Body of pancreas (tissue), 4 donors: ENCODE measurements at regions not wholly inside any gene's neighbourhood (a gene's known extent, or its start where the extent isn't known, plus 50 kb on each side); places are given as distances from the start of the nearest gene placed in this dataset.
A peak's percentile ranks its signal among the peaks of the same experiment; 100 is the strongest.

Experiments
- ATAC-seq: fragments of 150-250 bp; one replicate; pipeline ENCODE4 v1.9.1; 2016
- DNase-seq, 4 donors: peaks; one replicate each; pipeline ENCODE4 v3.0.0-alpha.2; 2019
- H3K27ac ChIP-seq, 4 donors: fragments of 200-600 bp; sonication (generic); 1 replicate in 3 of 4; 2 replicates in 1 of 4; pipeline versions ENCODE4 v1.5.1 to v1.6.1; 2016 to 2019; ENCODE audit warnings: mild to moderate bottlenecking in 1 of 4, mixed read lengths in 1 of 4, moderate library complexity in 1 of 4
- H3K27me3 ChIP-seq, 2 donors: fragments of 200-600 bp; sonication (generic); one replicate each; pipeline ENCODE4 v1.6.0; 2016; ENCODE audit warnings: mild to moderate bottlenecking in 1 of 2
- H3K36me3 ChIP-seq, 2 donors: fragments of 200-600 bp; sonication (generic); replicated peaks in 1 of 2; 2 replicates each; pipeline ENCODE4 v1.5.1; 2016; ENCODE audit warnings: low read depth in 2 of 2; ENCODE audit not compliant: insufficient read depth in 1 of 2
- H3K4me1 ChIP-seq: fragments of 200-600 bp; sonication (generic); one replicate; pipeline ENCODE4 v1.6.0; 2016
- H3K4me3 ChIP-seq, 2 donors: fragments of 200-600 bp; sonication (generic); 1 replicate in 1 of 2; 2 replicates in 1 of 2; pipeline ENCODE4 v1.5.1; 2016 to 2019
- H3K9me3 ChIP-seq, 3 donors: fragments of 200-600 bp; sonication (generic); 1 replicate in 2 of 3; 2 replicates in 1 of 3; pipeline ENCODE4 v1.5.1; 2016
- POLR2A ChIP-seq, 3 donors: fragments of 450-650 bp; IDR thresholded peaks; one replicate each; pipeline ENCODE4 v1.6.1; 2016; ENCODE audit warnings: antibody characterized with exemption in 3 of 3, mild to moderate bottlenecking in 2 of 3
- WGBS, 2 donors: methylation state at CpG; one replicate each; pipeline ENCODE4 v1.1.5; 2017; 5-methylcytosine and 5-hydroxymethylcytosine counted together
- intact Hi-C: fragments of 100-400 bp; cut with DNase I; formaldehyde crosslinking; loops from one replicate; pipeline ENCODE4 v1.15.1; 2023
- TF ChIP-seq, protein P1 (sequence below), 7 experiments: fragments of 450-650 bp in 4 of 7; fragments of 200-600 bp in 3 of 7; sonication (generic) in 3 of 7; IDR thresholded peaks; one replicate each; pipeline ENCODE4 v1.5.1; 2016 to 2019; ENCODE audit warnings: antibody characterized with exemption in 7 of 7

DNA sequence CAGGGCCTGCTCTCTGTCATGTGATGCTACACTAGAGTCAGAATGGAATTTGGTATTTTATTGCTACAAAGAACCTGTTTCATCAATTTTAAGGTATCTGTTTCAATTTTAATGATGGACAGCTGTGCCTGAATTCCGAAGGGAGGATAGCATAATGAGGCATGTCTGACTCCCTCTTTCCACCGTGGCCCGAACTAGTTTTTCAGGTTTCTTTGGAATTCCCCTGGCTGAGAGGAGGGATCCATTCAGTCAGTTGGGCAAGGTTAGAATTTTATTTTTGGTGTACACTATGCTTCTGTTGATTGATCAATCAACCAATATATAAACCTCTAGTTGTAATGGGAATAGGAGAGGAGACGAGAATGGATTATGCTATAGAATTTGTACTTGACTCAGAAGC is 761.8 kb downstream of the FAM133A start:
- no peak overlapping the region for H3K4me3 ChIP-seq
- intact Hi-C loops, result no loop called here
- ATAC-seq (no peak), DNase-seq (no peak)
- TF ChIP-seq POLR2A (IDR thresholded peaks at IDR 0.05), result no peak
- H3K27ac ChIP-seq, result no peak overlapping the region
- H3K4me1 ChIP-seq, result no peaks in the 10 kb centered on the region
- no peaks in the 10 kb centered on the region for H3K9me3 ChIP-seq
- 34 to 68% methylated on average over 4 of the region's 4 CpGs for WGBS, 2 donors
- H3K36me3 ChIP-seq, result no peaks in the 10 kb centered on the region
- H3K27me3 ChIP-seq, result no peaks in the 10 kb centered on the region

DNA sequence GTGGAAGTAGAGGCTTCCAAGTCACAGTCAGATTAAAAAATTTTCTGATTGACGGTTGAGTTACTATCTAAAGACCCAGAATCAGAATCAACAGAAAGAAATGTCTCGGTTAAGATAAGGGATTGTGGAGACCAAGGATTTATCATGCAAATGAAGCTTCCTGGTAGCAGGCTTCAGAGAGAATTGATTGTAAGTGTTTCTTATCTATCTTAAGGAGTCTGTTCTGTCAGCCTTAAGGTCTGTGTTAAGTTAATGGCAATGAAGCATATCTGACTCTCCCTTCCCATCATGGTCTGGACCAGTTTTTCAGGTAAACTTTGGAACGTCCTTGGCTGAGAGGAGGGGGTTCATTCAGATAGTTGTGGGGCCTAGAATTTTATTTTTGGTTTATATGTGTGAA is 780.2 kb downstream of the FAM133A start:
- intact Hi-C loops, result no loop called here
- no peak for ATAC-seq
- H3K9me3 ChIP-seq, result no peaks in the 10 kb centered on the region
- 33 to 45% methylated on average over 3 of the region's 3 CpGs for WGBS, 2 donors
- DNase-seq, result no peak
- H3K27ac ChIP-seq, result no peak overlapping the region
- no peaks in the 10 kb centered on the region for H3K4me1 ChIP-seq
- no peaks in the 10 kb centered on the region for H3K27me3 ChIP-seq
- TF ChIP-seq POLR2A (IDR thresholded peaks at IDR 0.05), result no peak
- TF ChIP-seq, protein P1, sequence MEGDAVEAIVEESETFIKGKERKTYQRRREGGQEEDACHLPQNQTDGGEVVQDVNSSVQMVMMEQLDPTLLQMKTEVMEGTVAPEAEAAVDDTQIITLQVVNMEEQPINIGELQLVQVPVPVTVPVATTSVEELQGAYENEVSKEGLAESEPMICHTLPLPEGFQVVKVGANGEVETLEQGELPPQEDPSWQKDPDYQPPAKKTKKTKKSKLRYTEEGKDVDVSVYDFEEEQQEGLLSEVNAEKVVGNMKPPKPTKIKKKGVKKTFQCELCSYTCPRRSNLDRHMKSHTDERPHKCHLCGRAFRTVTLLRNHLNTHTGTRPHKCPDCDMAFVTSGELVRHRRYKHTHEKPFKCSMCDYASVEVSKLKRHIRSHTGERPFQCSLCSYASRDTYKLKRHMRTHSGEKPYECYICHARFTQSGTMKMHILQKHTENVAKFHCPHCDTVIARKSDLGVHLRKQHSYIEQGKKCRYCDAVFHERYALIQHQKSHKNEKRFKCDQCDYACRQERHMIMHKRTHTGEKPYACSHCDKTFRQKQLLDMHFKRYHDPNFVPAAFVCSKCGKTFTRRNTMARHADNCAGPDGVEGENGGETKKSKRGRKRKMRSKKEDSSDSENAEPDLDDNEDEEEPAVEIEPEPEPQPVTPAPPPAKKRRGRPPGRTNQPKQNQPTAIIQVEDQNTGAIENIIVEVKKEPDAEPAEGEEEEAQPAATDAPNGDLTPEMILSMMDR (IDR thresholded peaks at IDR 0.05), result no peak
- no peak overlapping the region for H3K4me3 ChIP-seq
- H3K36me3 ChIP-seq, result no peaks in the 10 kb centered on the region

DNA sequence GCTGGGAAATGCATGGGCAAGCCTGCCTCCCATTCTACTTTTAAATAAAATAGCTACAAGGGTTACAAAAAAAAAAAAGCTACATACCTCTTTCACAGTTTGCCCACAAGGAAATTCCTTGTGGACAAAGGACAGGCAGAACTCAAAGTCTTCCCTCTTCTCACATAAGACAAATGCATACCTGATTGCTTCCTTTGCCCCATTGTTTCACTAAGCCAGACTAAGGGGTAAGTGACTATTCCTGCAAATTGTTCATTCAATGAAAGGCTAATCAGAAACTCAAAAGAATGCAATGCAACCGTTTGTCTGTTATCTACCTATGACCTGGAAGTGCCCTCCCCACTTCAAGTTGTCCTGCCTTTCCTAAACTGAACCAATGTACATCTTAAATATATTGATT is 780.6 kb downstream of the FAM133A start:
- DNase-seq (no peak), ATAC-seq (no peak)
- Histone ChIP-seq H3K36me3 (no peaks in the 10 kb centered on the region), H3K27me3 (no peaks in the 10 kb centered on the region), H3K4me1 (no peaks in the 10 kb centered on the region), H3K27ac (no peak overlapping the region), H3K4me3 (no peak overlapping the region), H3K9me3 (no peaks in the 10 kb centered on the region)
- intact Hi-C loops, result no loop called here
- TF ChIP-seq, protein P1 (IDR thresholded peaks at IDR 0.05), result no peak
- TF ChIP-seq POLR2A (IDR thresholded peaks at IDR 0.05), result no peak
- WGBS, 2 donors, result 0 to 13% methylated on average over 1 of the region's 1 CpG

DNA sequence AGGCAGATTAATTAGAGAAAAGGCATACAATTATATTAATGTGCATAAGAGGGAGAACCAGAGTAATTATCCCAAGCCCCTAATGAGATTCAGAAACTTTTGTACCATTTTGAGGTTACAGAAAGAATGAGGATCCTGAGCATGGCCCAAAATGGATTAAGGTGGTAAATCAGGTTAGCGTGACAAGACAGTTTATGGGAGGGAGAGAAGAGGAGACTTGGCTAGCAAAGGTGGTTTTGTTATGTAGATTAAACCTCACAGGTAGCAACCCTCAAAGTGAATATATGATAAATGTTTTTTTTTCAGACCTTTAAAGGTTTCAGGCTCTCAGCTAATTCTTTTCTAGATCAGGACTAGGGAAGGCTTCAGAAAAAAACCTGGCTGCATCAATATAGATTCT is 781.8 kb downstream of the FAM133A start:
- H3K4me3 ChIP-seq, result no peak overlapping the region
- H3K4me1 ChIP-seq, result no peaks in the 10 kb centered on the region
- no peaks in the 10 kb centered on the region for H3K36me3 ChIP-seq
- H3K9me3 ChIP-seq, result no peaks in the 10 kb centered on the region
- H3K27ac ChIP-seq, result no peak overlapping the region
- ATAC-seq (no peak), DNase-seq (no peak)
- TF ChIP-seq, protein P1 (IDR thresholded peaks at IDR 0.05), result no peak
- TF ChIP-seq POLR2A (IDR thresholded peaks at IDR 0.05), result no peak
- 83 to 94% methylated on average over 1 of the region's 1 CpG for WGBS, 2 donors
- intact Hi-C loops, result no loop called here
- no peaks in the 10 kb centered on the region for H3K27me3 ChIP-seq

DNA sequence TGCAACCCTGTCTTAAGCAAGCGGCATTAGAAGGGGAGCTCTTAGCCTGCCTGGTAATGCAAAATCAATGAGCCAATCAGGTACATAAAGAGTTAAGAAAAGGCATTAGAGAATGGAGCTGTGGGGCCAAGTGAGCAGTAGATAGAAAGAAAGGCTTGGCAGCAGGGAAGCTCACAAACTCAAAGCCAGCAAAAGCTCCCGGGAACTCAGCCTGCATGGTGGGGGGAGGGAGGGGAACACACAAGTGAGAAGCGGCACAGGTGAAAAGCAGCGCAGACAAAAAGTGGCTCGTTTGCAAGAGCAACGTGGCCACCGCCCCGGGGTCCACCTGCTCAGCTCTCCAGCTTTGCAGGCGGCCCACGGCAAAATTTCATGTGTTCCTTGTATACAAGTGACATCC is 818.5 kb downstream of the FAM133A start:
- no peaks in the 10 kb centered on the region for H3K9me3 ChIP-seq
- peak; percentile 89 for ATAC-seq
- 9 to 23% methylated on average over 6 to 9 of the region's 10 CpGs for WGBS, 2 donors
- H3K27ac ChIP-seq, result peak overlapping the region in 3 of 4 donors; percentile 35 to 76 (median 61)
- H3K4me3 ChIP-seq, result no peak overlapping the region
- H3K4me1 ChIP-seq, result peaks cover 7% of the 10 kb centered on the region
- H3K27me3 ChIP-seq, result no peaks in the 10 kb centered on the region
- no peaks in the 10 kb centered on the region for H3K36me3 ChIP-seq
- peak; percentile 70 to 82 (median 78) for DNase-seq
- intact Hi-C loops, result no loop called here
- TF ChIP-seq, protein P1 (IDR thresholded peaks at IDR 0.05), result no peak
- peak in 2 of 3 donors; percentile 65 to 68 for TF ChIP-seq POLR2A (IDR thresholded peaks at IDR 0.05)
